K562 (cell line): ENCODE measurements at regions not wholly inside any gene's neighbourhood (a gene's known extent, or its start where the extent isn't known, plus 50 kb on each side); places are given as distances from the start of the nearest gene placed in this dataset.

Experiments used
- ATAC-seq: fragments of 200-7000 bp; cut with Tn5 transposase; 3 replicates; pipeline ENCODE4 v1.9.1; 2020; ENCODE audit warnings: moderate library complexity
- BruUV-seq: library from RNA; stranded (reverse); fragments of 400-500 nt; replicated peaks from 2 replicates; lab custom pipeline; 2021; lab: Mats Ljungman, UMichigan
- CTCF ChIA-PET: fragments of 300-600 bp; formaldehyde crosslinking; extraction: SDS; loops from one replicate; lab custom pipeline; 2021; ENCODE audit warnings: low intra/inter-chr PET ratio; lab: Yijun Ruan, JAX
- POLR2A ChIA-PET: fragments of 300-600, 350-650 bp; sonication (Branson Sonifier 250); formaldehyde crosslinking; extraction: SDS; loops from one replicate; lab custom pipeline; 2021; ENCODE audit warnings: antibody characterized with exemption, inconsistent platforms; lab: Yijun Ruan, JAX
- DNase-seq, 4 experiments: peaks; one replicate each; pipeline versions ENCODE4 v3.0.0 to v3.0.0-alpha.2; 2011 to 2018; ENCODE audit warnings: low spot score in 3 of 4, mixed read lengths in 3 of 4; ENCODE audit errors: extremely low read depth in 1 of 4
- FAIRE-seq: peaks from 2 replicates; lab custom pipeline; 2011; peaks lifted over from hg19 to GRCh38; lab: Jason Lieb, UNC
- H2AFZ ChIP-seq: 2 replicates; pipeline ENCODE4 v1.6.0; 2011; ENCODE audit warnings: low read depth, low read length, control low read depth, inconsistent platforms
- H3K27ac ChIP-seq: fragments of 200-600 bp; 3 replicates; pipeline ENCODE4 v1.8.0; 2011; ENCODE audit warnings: low read depth, mild to moderate bottlenecking, control low read depth, inconsistent platforms, low read length, moderate library complexity, mixed read lengths; ENCODE audit errors: extremely low read depth
- H3K27me3 ChIP-seq, 2 experiments: fragments of 300-600 bp in 1 of 2; 2 replicates in 1 of 2; 3 replicates in 1 of 2; pipeline versions ENCODE4 v1.6.0 to v1.8.0; 2011; ENCODE audit warnings: inconsistent platforms in 2 of 2, low read length in 2 of 2, mild to moderate bottlenecking in 1 of 2, mixed read lengths in 1 of 2, moderate library complexity in 1 of 2; ENCODE audit not compliant: control insufficient read depth in 2 of 2, insufficient read depth in 2 of 2
- H3K36me3 ChIP-seq: fragments of 300-600 bp; 3 replicates; pipeline ENCODE4 v1.8.0; 2011; ENCODE audit warnings: mild to moderate bottlenecking, low read length, inconsistent platforms; ENCODE audit not compliant: control insufficient read depth, insufficient read depth
- H3K4me1 ChIP-seq, 2 experiments: fragments of 200-600 bp in 1 of 2; replicated peaks in 1 of 2; 2 replicates in 1 of 2; 3 replicates in 1 of 2; pipeline versions ENCODE4 v1.5.1 to v1.8.0; 2011; ENCODE audit warnings: inconsistent platforms in 2 of 2, low read length in 2 of 2, mild to moderate bottlenecking in 1 of 2, mixed read lengths in 1 of 2, moderate library complexity in 1 of 2; ENCODE audit not compliant: control insufficient read depth in 2 of 2, insufficient read depth in 2 of 2
- H3K4me2 ChIP-seq: 2 replicates; pipeline ENCODE4 v1.6.1; 2011; ENCODE audit warnings: low read length, control low read depth, inconsistent platforms, mixed read lengths; ENCODE audit not compliant: insufficient read depth
- H3K4me3 ChIP-seq: fragments of 200-600 bp; sonication (generic), shearing (Covaris generic); 2 replicates; pipeline ENCODE4 v1.5.1; 2016; ENCODE audit warnings: control low read depth, inconsistent platforms
- H3K79me2 ChIP-seq: fragments of 200-600 bp; 3 replicates; pipeline ENCODE4 v1.8.0; 2011; ENCODE audit warnings: low read length, inconsistent platforms; ENCODE audit not compliant: control insufficient read depth, insufficient read depth
- H3K9ac ChIP-seq, 2 experiments: 2 replicates each; pipeline versions ENCODE4 v1.6.0 to v1.6.1; 2011; ENCODE audit warnings: low read depth in 2 of 2, low read length in 2 of 2, control low read depth in 1 of 2, inconsistent platforms in 1 of 2, mild to moderate bottlenecking in 1 of 2, mixed read lengths in 1 of 2; ENCODE audit not compliant: insufficient read depth in 1 of 2
- H3K9me1 ChIP-seq: one replicate; pipeline ENCODE4 v1.6.0; 2011; ENCODE audit warnings: inconsistent platforms, mild to moderate bottlenecking, low read length, moderate library complexity; ENCODE audit not compliant: control insufficient read depth, insufficient read depth
- H3K9me3 ChIP-seq: replicated peaks from 2 replicates; pipeline ENCODE4 v1.5.1; 2011; ENCODE audit warnings: low read depth, low read length, inconsistent platforms; ENCODE audit not compliant: control insufficient read depth, insufficient read depth
- H4K20me1 ChIP-seq: replicated peaks from 2 replicates; pipeline ENCODE4 v1.6.1; 2011; ENCODE audit warnings: low read length, inconsistent platforms, mixed read lengths; ENCODE audit not compliant: control insufficient read depth, insufficient read depth
- CEBPZ ChIP-seq: fragments of 150-350 bp; IDR thresholded peaks from 2 replicates; pipeline ENCODE4 v1.6.1; 2014; ENCODE audit warnings: low read depth, mild to moderate bottlenecking, low read length, borderline replicate concordance
- L3MBTL2 ChIP-seq: fragments of 450-650 bp; IDR thresholded peaks from 2 replicates; pipeline ENCODE4 v1.6.1; 2016; ENCODE audit warnings: mild to moderate bottlenecking, moderate library complexity
- MCM2 ChIP-seq: fragments of 450-650 bp; IDR thresholded peaks from 2 replicates; pipeline ENCODE4 v1.6.1; 2017; ENCODE audit warnings: low read depth, mild to moderate bottlenecking
- NR4A1 ChIP-seq, 2 experiments: fragments of 250-450 bp in 1 of 2; fragments of 450-650 bp in 1 of 2; sonication (Bioruptor Pico) in 1 of 2; IDR thresholded peaks; 2 replicates each; pipeline versions ENCODE4 v1.4.0 to v1.6.1; 2016 to 2020; ENCODE audit warnings: mild to moderate bottlenecking in 2 of 2, missing compliant biosample characterization in 1 of 2, missing genetic modification characterization in 1 of 2, moderate library complexity in 1 of 2
- PCBP1 ChIP-seq: fragments of 200-400 bp; formaldehyde crosslinking; IDR thresholded peaks from 2 replicates; pipeline ENCODE4 v1.6.1; 2018; ENCODE audit warnings: mild to moderate bottlenecking, low read depth, low read length; ENCODE audit not compliant: poor library complexity, severe bottlenecking
- RBM14 ChIP-seq: fragments of 200-400 bp; formaldehyde crosslinking; IDR thresholded peaks from 2 replicates; pipeline ENCODE4 v1.6.1; 2018; ENCODE audit warnings: low read depth, mild to moderate bottlenecking, low read length, moderate library complexity, borderline replicate concordance; ENCODE audit not compliant: insufficient read depth
- SMARCE1 ChIP-seq: fragments of 450-650 bp; IDR thresholded peaks from 2 replicates; pipeline ENCODE4 v1.7.1; 2016; ENCODE audit warnings: mild to moderate bottlenecking
- SRF ChIP-seq, 2 experiments: fragments of 250-450, 450-650 bp in 1 of 2; sonication (Bioruptor Pico) in 1 of 2; sonication (generic) in 1 of 2; formaldehyde crosslinking; IDR thresholded peaks; 2 replicates each; pipeline versions ENCODE4 v1.5.0 to v1.5.1; 2020 to 2022; ENCODE audit warnings: mild to moderate bottlenecking in 1 of 2, missing genetic modification reagents in 1 of 2
- TEAD4 ChIP-seq, 2 experiments: sonication (generic) in 1 of 2; formaldehyde crosslinking in 1 of 2; IDR thresholded peaks; 2 replicates each; pipeline versions ENCODE4 v1.6.1 to v1.8.0; 2012 to 2022; ENCODE audit warnings: borderline replicate concordance in 1 of 2, inconsistent platforms in 1 of 2, low read length in 1 of 2, mild to moderate bottlenecking in 1 of 2, missing genetic modification reagents in 1 of 2
- XRCC4 ChIP-seq: IDR thresholded peaks from one replicate; pipeline ENCODE4 v1.6.1; 2011; ENCODE audit not compliant: insufficient read depth, insufficient read length; ENCODE audit errors: extremely low read depth
- ZNF717 ChIP-seq: fragments of 250-450 bp; sonication (Bioruptor Pico); IDR thresholded peaks from 2 replicates; pipeline ENCODE4 v1.5.0; 2021
- WGBS: fragments of 100-300 bp; shearing (Covaris generic); methylation state at CpG from one replicate; pipeline ENCODE4 v1.1.6; 2016; ENCODE audit warnings: low coverage, mixed read lengths; ENCODE audit not compliant: insufficient coverage; ENCODE audit errors: missing lambda C conversion rate; 5-methylcytosine and 5-hydroxymethylcytosine counted together
- in situ Hi-C: fragments of 300-500 bp; cut with MboI; formaldehyde crosslinking; loops from 4 replicates; pipeline ENCODE4 v1.15.0; 2018; ENCODE audit warnings: inconsistent platforms, mixed read lengths
- intact Hi-C: fragments of 100-400 bp; cut with micrococcal nuclease; formaldehyde crosslinking; loops from 2 replicates; pipeline ENCODE4 v1.14.2; 2022

- no peak for TF ChIP-seq CEBPZ
Observed at GRCh38 chr4:138815811-138816210, 199.8 kb upstream of the NOCT start (continued).

- H3K79me2 ChIP-seq, result no peaks in the 10 kb centered on the region
- no peak overlapping the region for H2AFZ ChIP-seq
- ATAC-seq (no peak), FAIRE-seq (no peak), DNase-seq (no peak)
- intact Hi-C loops, result no loop called here
- 25% methylated on average over 4 of the region's 4 CpGs for WGBS
- in situ Hi-C loops, result no loop called here
- no peaks in the 10 kb centered on the region for H3K9me1 ChIP-seq
- BruUV-seq, result no TSS peak
- ChIA-PET POLR2A (interaction anchor here (0.9 kb wide), 1 partner anchor 11 kb away, joined by 4 read pairs; no protein-coding TSS in a partner anchor), CTCF (no interaction called here)
- H3K9ac ChIP-seq, result no peak overlapping the region
- H3K9me3 ChIP-seq, result no peaks in the 10 kb centered on the region
- H3K4me2 ChIP-seq, result no peak overlapping the region
- no peak overlapping the region for H3K27ac ChIP-seq
- H3K4me1 ChIP-seq, result no peaks in the 10 kb centered on the region
- TF ChIP-seq XRCC4 (no peak), TEAD4 (IDR thresholded peaks at IDR 0.05; ENCODE audit: low read length) (no peak), TEAD4 (CRISPR knock-in tag; IDR thresholded peaks at IDR 0.05; ENCODE audit: borderline replicate concordance) (no peak), NR4A1 (CRISPR knock-in tag; IDR thresholded peaks at IDR 0.05) (no peak), NR4A1 (tag; IDR thresholded peaks at IDR 0.05) (no peak), PCBP1 (no peak), SMARCE1 (no peak), L3MBTL2 (no peak), SRF (CRISPR knock-in tag; IDR thresholded peaks at IDR 0.05) (no peak), ZNF717 (CRISPR knock-in tag) (no peak), MCM2 (no peak), RBM14 (no peak)
- no peaks in the 10 kb centered on the region for H4K20me1 ChIP-seq
- no peaks in the 10 kb centered on the region for H3K36me3 ChIP-seq
- H3K4me3 ChIP-seq, result no peak overlapping the region
- no peaks in the 10 kb centered on the region for H3K27me3 ChIP-seq
Observed at GRCh38 chr4:138805736-138806135, 209.8 kb upstream of the NOCT start.
